ENCODE measurements at regions not wholly inside any gene's neighbourhood (a gene's known extent, or its start where the extent isn't known, plus 50 kb on each side); places are given as distances from the start of the nearest gene placed in this dataset.

- no peak for TF ChIP-seq ETS1 (IDR thresholded peaks at IDR 0.05)
- TF ChIP-seq REST (IDR thresholded peaks at IDR 0.05; ENCODE audit: unreplicated experiment): no peak
- no peak for TF ChIP-seq STAT1 (IDR thresholded peaks at IDR 0.05; ENCODE audit: unreplicated experiment)
- TF ChIP-seq CTCF (conservative IDR thresholded peaks at IDR 0.05; ENCODE audit: low read depth in 2 of 2): no peak
- no peak for TF ChIP-seq EZH2 (IDR thresholded peaks at IDR 0.05; ENCODE audit: low read depth, unreplicated experiment)
- no peak for TF ChIP-seq ZNF114 (CRISPR knock-in tag; IDR thresholded peaks at IDR 0.05)
- TF ChIP-seq ZNF462 (CRISPR knock-in tag; IDR thresholded peaks at IDR 0.05): no peak
- no peaks in the 10 kb centered on the region for H3K27me3 ChIP-seq (ENCODE audit: insufficient read depth)
- H3K4me2 ChIP-seq: no peak overlapping the region
- no peaks in the 10 kb centered on the region; the same call in 1 of the 2 replicates for H3K4me1 ChIP-seq (ENCODE audit: insufficient read depth)
- H3K79me2 ChIP-seq (replicated peaks; ENCODE audit: insufficient read depth): no peaks in the 10 kb centered on the region
- ATAC-seq (no peak), DNase-seq (ENCODE audit: low spot score) (no peak)
- H3K36me3 ChIP-seq (ENCODE audit: insufficient read depth): no peaks in the 10 kb centered on the region
- H3K27ac ChIP-seq (ENCODE audit: low read depth): no peak overlapping the region
- Mint-ChIP-seq H3K4me3 (no peak overlapping the region), H3K4me1 (peaks cover 12% of the 10 kb centered on the region; the same call in 2 of the 3 replicates), H3K36me3 (ENCODE audit: low read depth) (no peaks in the 10 kb centered on the region), H3K27ac (no peak overlapping the region), H3K27me3 (ENCODE audit: insufficient read depth, low read depth, poor library complexity) (no peaks in the 10 kb centered on the region), H3K9me3 (no peaks in the 10 kb centered on the region)
- no peaks in the 10 kb centered on the region for H3F3A ChIP-seq (replicated peaks; ENCODE audit: low read depth)
- no peaks in the 10 kb centered on the region for H4K20me1 ChIP-seq (replicated peaks; ENCODE audit: insufficient read depth)
- no peak overlapping the region; the same call in 1 of the 2 replicates for H2AFZ ChIP-seq
- H3K9me2 ChIP-seq (ENCODE audit: insufficient read depth): 0 out of 2 replicates have a peak, but pooled peaks cover 3% of the 10 kb centered on the region
- no peak overlapping the region for H3K4me3 ChIP-seq
These were observed 64.5 kb upstream of the ATXN1 start for GRCh38 chr6:16825784-16826183.

All from GM23338 (cell line).